HepG2 (cell line): ENCODE measurements at regions not wholly inside any gene's neighbourhood (a gene's known extent, or its start where the extent isn't known, plus 50 kb on each side); places are given as distances from the start of the nearest gene placed in this dataset.

ENCODE experiments used
- ATAC-seq: fragments of 200-7000 bp; cut with Tn5 transposase; 3 replicates; pipeline ENCODE4 v1.9.1; 2020; ENCODE audit warnings: mild to moderate bottlenecking, moderate library complexity
- BruUV-seq: library from RNA; stranded (reverse); fragments of 400-500 nt; replicated peaks from 2 replicates; lab custom pipeline; 2021; lab: Mats Ljungman, UMichigan
- CTCF ChIA-PET: fragments of 300-600 bp; formaldehyde crosslinking; extraction: SDS; loops from one replicate; lab custom pipeline; 2021; ENCODE audit warnings: low total read pairs, inconsistent platforms, low intra/inter-chr PET ratio; lab: Yijun Ruan, JAX
- POLR2A ChIA-PET: fragments of 350-600 bp; sonication (Branson Sonifier 250); formaldehyde crosslinking; loops from one replicate; lab custom pipeline; 2020; ENCODE audit warnings: antibody characterized with exemption, inconsistent platforms; lab: Yijun Ruan, JAX
- DNase-seq: peaks from one replicate; pipeline ENCODE4 v3.0.0-alpha.2; 2015; ENCODE audit warnings: low spot score
- FAIRE-seq: peaks from 3 replicates; lab custom pipeline; 2011; peaks lifted over from hg19 to GRCh38; lab: Jason Lieb, UNC
- H2AFZ ChIP-seq: one replicate; pipeline ENCODE4 v1.6.1; 2011; ENCODE audit warnings: low read length, inconsistent platforms
- H3K27ac ChIP-seq: fragments of 300-600 bp; 3 replicates; pipeline ENCODE4 v1.8.0; 2011; ENCODE audit warnings: mixed run types, mild to moderate bottlenecking, mixed read lengths, low read length, inconsistent platforms; ENCODE audit not compliant: insufficient read depth; ENCODE audit errors: extremely low read length
- H3K27me3 ChIP-seq, 2 experiments: fragments of 200-600 bp in 1 of 2; 2 replicates in 1 of 2; 3 replicates in 1 of 2; pipeline versions ENCODE4 v1.6.0 to v1.8.0; 2011; ENCODE audit warnings: low read length in 2 of 2, mild to moderate bottlenecking in 2 of 2, moderate library complexity in 2 of 2, inconsistent platforms in 1 of 2; ENCODE audit not compliant: insufficient read depth in 2 of 2, control insufficient read depth in 1 of 2
- H3K36me3 ChIP-seq, 2 experiments: fragments of 200-600 bp in 1 of 2; replicated peaks in 1 of 2; 2 replicates in 1 of 2; 3 replicates in 1 of 2; pipeline versions ENCODE4 v1.5.1 to v1.8.0; 2011; ENCODE audit warnings: low read length in 2 of 2, inconsistent platforms in 1 of 2; ENCODE audit not compliant: insufficient read depth in 2 of 2, control insufficient read depth in 1 of 2
- H3K4me1 ChIP-seq: 2 replicates; pipeline ENCODE4 v1.5.1; 2012; ENCODE audit warnings: low read length, inconsistent platforms; ENCODE audit not compliant: insufficient read depth
- H3K4me2 ChIP-seq: 2 replicates; pipeline ENCODE4 v1.6.0; 2011; ENCODE audit warnings: low read depth, low read length, inconsistent platforms
- H3K4me3 ChIP-seq, 3 experiments: fragments of 200-600 bp in 1 of 3; sonication (generic), shearing (Covaris generic) in 1 of 3; replicated peaks in 1 of 3; 2 replicates each; pipeline ENCODE4 v1.5.1; 2011 to 2016; ENCODE audit warnings: low read length in 3 of 3, inconsistent platforms in 2 of 3, low read depth in 2 of 3, mild to moderate bottlenecking in 2 of 3, control low read depth in 1 of 3, mixed read lengths in 1 of 3; ENCODE audit not compliant: insufficient read depth in 1 of 3
- H3K79me2 ChIP-seq: one replicate; pipeline ENCODE4 v1.6.1; 2011; ENCODE audit warnings: low read length, inconsistent platforms; ENCODE audit not compliant: insufficient read depth
- H3K9ac ChIP-seq: 2 replicates; pipeline ENCODE4 v1.6.0; 2011; ENCODE audit warnings: mild to moderate bottlenecking, low read depth, low read length, inconsistent platforms; ENCODE audit not compliant: insufficient read depth
- H3K9me3 ChIP-seq: 2 replicates; pipeline ENCODE4 v1.5.1; 2012; ENCODE audit warnings: mild to moderate bottlenecking, low read length
- H4K20me1 ChIP-seq: 2 replicates; pipeline ENCODE4 v1.6.0; 2011; ENCODE audit warnings: inconsistent platforms, mild to moderate bottlenecking, low read length, moderate library complexity; ENCODE audit not compliant: insufficient read depth
- MED8 ChIP-seq: sonication (generic); formaldehyde crosslinking; IDR thresholded peaks from 2 replicates; pipeline ENCODE4 v1.8.1; 2023; ENCODE audit warnings: mild to moderate bottlenecking, missing genetic modification reagents; ENCODE audit not compliant: insufficient replicate concordance
- NR3C1 ChIP-seq: sonication (generic); formaldehyde crosslinking; IDR thresholded peaks from 2 replicates; pipeline ENCODE4 v1.4.0; 2020; ENCODE audit warnings: missing genetic modification reagents
- ONECUT2 ChIP-seq: sonication (generic); formaldehyde crosslinking; IDR thresholded peaks from 2 replicates; pipeline ENCODE4 v1.4.0; 2020; ENCODE audit warnings: missing genetic modification reagents
- PHF5A ChIP-seq: IDR thresholded peaks from one replicate; pipeline ENCODE4 v1.6.1; 2018; ENCODE audit warnings: low read depth, missing genetic modification reagents; ENCODE audit not compliant: unreplicated experiment
- PTBP1 ChIP-seq: fragments of 200-400 bp; formaldehyde crosslinking; IDR thresholded peaks from 2 replicates; pipeline ENCODE4 v1.6.1; 2018; ENCODE audit warnings: low read length, low read depth; ENCODE audit not compliant: poor library complexity, severe bottlenecking
- SETDB1 ChIP-seq: sonication (generic); formaldehyde crosslinking; IDR thresholded peaks from 2 replicates; pipeline ENCODE4 v1.5.1; 2020; ENCODE audit warnings: missing genetic modification reagents, mild to moderate bottlenecking, borderline replicate concordance
- ZBTB21 ChIP-seq: sonication (generic); formaldehyde crosslinking; IDR thresholded peaks from 2 replicates; pipeline ENCODE4 v1.4.0; 2020; ENCODE audit warnings: missing genetic modification reagents
- ZNF274 ChIP-seq: sonication (generic); formaldehyde crosslinking; IDR thresholded peaks from 2 replicates; pipeline ENCODE4 v1.5.1; 2020; ENCODE audit warnings: mild to moderate bottlenecking, missing genetic modification reagents
- ZNF446 ChIP-seq: sonication (generic); formaldehyde crosslinking; IDR thresholded peaks from 2 replicates; pipeline ENCODE4 v1.5.0; 2020; ENCODE audit warnings: mild to moderate bottlenecking, missing genetic modification reagents
- ZNF484 ChIP-seq: sonication (generic); formaldehyde crosslinking; IDR thresholded peaks from 2 replicates; pipeline ENCODE4 v1.5.1; 2020; ENCODE audit warnings: mild to moderate bottlenecking, low read depth, missing genetic modification reagents, borderline replicate concordance
- ZNF543 ChIP-seq: sonication (generic); formaldehyde crosslinking; IDR thresholded peaks from 2 replicates; pipeline ENCODE4 v1.4.0; 2020; ENCODE audit warnings: mild to moderate bottlenecking, missing genetic modification reagents
- ZNF577 ChIP-seq: sonication (generic); formaldehyde crosslinking; IDR thresholded peaks from 2 replicates; pipeline ENCODE4 v1.4.0; 2020; ENCODE audit warnings: mild to moderate bottlenecking, low read depth, missing genetic modification reagents, borderline replicate concordance
- ZZZ3 ChIP-seq: sonication (generic); formaldehyde crosslinking; IDR thresholded peaks from 2 replicates; pipeline ENCODE4 v1.4.0; 2020; ENCODE audit warnings: missing genetic modification reagents, mild to moderate bottlenecking, borderline replicate concordance
- WGBS: methylation state at CpG from one replicate; pipeline ENCODE4 v1.1.6; 2017; ENCODE audit warnings: low lambda C conversion rate; 5-methylcytosine and 5-hydroxymethylcytosine counted together
- in situ Hi-C: cut with HindIII; loops from 2 replicates; pipeline ENCODE4 v1.10.0; 2017; ENCODE audit warnings: low pct_unique_long_range_greater_than_20kb; ENCODE audit not compliant: extremely low pct_ligation_motif_present
- intact Hi-C: fragments of 100-400 bp; cut with micrococcal nuclease; formaldehyde crosslinking; loops from one replicate; pipeline ENCODE4 v1.10.0; 2022; ENCODE audit not compliant: unreplicated experiment
- TF ChIP-seq, protein P1 (sequence below): sonication (generic); formaldehyde crosslinking; conservative IDR thresholded peaks from 2 replicates; pipeline ENCODE4 v1.8.0; 2022; ENCODE audit warnings: mild to moderate bottlenecking, moderate library complexity, missing genetic modification reagents
- TF ChIP-seq, protein P2 (sequence below): sonication (generic); formaldehyde crosslinking; IDR thresholded peaks from 2 replicates; pipeline ENCODE4 v1.4.0; 2020; ENCODE audit warnings: missing genetic modification reagents, borderline replicate concordance
- TF ChIP-seq, protein P3 (sequence below): sonication (generic); formaldehyde crosslinking; IDR thresholded peaks from 2 replicates; pipeline ENCODE4 v1.8.0; 2022; ENCODE audit warnings: missing genetic modification reagents, mild to moderate bottlenecking, borderline replicate concordance
- TF ChIP-seq, protein P4 (sequence below): sonication (generic); formaldehyde crosslinking; IDR thresholded peaks from 2 replicates; pipeline ENCODE4 v1.8.0; 2022; ENCODE audit warnings: missing genetic modification reagents, mild to moderate bottlenecking, moderate library complexity, borderline replicate concordance

DNA sequence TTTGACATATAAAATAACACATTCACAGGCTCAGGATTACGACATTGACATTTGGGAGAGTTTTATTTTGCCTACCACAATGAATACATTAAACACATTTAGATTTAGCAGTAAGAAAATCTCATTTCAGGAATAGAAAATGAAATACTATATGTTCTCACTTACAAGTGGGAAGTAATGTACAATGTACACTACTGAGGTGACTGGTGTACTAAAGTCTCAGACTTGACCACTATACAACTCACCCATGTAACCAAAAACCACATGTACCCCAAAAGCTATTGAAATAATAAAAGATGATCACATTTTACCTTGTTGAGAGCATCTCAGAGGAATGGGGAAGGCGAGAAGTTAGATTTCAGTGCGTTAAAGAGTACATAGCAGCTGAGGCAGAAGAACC is 1202.4 kb upstream of the SEMA6A start (continued):
- TF ChIP-seq ZNF274 (no peak), PTBP1 (no peak), MED8 (CRISPR knock-in tag) (no peak), ZNF446 (CRISPR knock-in tag) (no peak), ZZZ3 (CRISPR knock-in tag) (no peak)

DNA sequence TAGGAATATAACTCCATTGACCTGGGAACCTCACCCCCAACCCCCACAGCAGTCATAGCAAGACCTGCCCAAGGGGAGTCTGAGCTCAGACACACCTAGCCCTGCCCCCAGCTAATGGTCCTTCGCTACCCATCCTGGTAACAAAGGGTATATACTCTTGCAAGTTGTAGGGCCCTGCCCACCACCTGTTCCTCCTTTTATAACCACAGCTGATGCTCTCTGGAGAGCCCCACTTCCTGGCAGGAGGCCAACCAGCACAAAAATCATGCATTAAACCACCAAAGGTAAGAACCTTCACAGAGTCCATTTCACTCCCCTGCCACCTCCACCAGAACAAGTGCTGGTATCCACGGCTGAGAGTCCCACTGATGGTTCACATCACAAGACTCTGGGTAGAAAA is 1195.3 kb upstream of the SEMA6A start:
- BruUV-seq: no TSS peak
- Histone ChIP-seq H3K4me3 (no peak overlapping the region), H3K27me3 (no peaks in the 10 kb centered on the region), H3K9me3 (no peaks in the 10 kb centered on the region), H3K79me2 (no peaks in the 10 kb centered on the region), H3K27ac (no peak overlapping the region), H3K36me3 (no peaks in the 10 kb centered on the region), H3K4me2 (no peak overlapping the region), H3K4me1 (no peaks in the 10 kb centered on the region), H4K20me1 (no peaks in the 10 kb centered on the region), H3K9ac (no peak overlapping the region), H2AFZ (no peak overlapping the region)
- ATAC-seq (no peak), DNase-seq (no peak), FAIRE-seq (no peak)
- intact Hi-C loops: no loop called here
- 0% methylated on average over 2 of the region's 2 CpGs for WGBS
- CTCF ChIA-PET: no interaction called here
- in situ Hi-C loops: no loop called here
- POLR2A ChIA-PET: no interaction called here
- no peak for TF ChIP-seq ONECUT2
- no peak for TF ChIP-seq ZBTB21
- TF ChIP-seq PHF5A: no peak
- TF ChIP-seq ZNF543 (CRISPR knock-in tag): no peak
- TF ChIP-seq ZNF484 (CRISPR knock-in tag): no peak
- TF ChIP-seq, protein P1, sequence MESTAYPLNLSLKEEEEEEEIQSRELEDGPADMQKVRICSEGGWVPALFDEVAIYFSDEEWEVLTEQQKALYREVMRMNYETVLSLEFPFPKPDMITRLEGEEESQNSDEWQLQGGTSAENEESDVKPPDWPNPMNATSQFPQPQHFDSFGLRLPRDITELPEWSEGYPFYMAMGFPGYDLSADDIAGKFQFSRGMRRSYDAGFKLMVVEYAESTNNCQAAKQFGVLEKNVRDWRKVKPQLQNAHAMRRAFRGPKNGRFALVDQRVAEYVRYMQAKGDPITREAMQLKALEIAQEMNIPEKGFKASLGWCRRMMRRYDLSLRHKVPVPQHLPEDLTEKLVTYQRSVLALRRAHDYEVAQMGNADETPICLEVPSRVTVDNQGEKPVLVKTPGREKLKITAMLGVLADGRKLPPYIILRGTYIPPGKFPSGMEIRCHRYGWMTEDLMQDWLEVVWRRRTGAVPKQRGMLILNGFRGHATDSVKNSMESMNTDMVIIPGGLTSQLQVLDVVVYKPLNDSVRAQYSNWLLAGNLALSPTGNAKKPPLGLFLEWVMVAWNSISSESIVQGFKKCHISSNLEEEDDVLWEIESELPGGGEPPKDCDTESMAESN (CRISPR knock-in tag): no peak
- TF ChIP-seq ZNF577 (CRISPR knock-in tag): no peak
- TF ChIP-seq, protein P2, sequence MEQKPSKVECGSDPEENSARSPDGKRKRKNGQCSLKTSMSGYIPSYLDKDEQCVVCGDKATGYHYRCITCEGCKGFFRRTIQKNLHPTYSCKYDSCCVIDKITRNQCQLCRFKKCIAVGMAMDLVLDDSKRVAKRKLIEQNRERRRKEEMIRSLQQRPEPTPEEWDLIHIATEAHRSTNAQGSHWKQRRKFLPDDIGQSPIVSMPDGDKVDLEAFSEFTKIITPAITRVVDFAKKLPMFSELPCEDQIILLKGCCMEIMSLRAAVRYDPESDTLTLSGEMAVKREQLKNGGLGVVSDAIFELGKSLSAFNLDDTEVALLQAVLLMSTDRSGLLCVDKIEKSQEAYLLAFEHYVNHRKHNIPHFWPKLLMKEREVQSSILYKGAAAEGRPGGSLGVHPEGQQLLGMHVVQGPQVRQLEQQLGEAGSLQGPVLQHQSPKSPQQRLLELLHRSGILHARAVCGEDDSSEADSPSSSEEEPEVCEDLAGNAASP (CRISPR knock-in tag): no peak
- TF ChIP-seq, protein P3, sequence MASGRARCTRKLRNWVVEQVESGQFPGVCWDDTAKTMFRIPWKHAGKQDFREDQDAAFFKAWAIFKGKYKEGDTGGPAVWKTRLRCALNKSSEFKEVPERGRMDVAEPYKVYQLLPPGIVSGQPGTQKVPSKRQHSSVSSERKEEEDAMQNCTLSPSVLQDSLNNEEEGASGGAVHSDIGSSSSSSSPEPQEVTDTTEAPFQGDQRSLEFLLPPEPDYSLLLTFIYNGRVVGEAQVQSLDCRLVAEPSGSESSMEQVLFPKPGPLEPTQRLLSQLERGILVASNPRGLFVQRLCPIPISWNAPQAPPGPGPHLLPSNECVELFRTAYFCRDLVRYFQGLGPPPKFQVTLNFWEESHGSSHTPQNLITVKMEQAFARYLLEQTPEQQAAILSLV (CRISPR knock-in tag): no peak
- TF ChIP-seq NR3C1 (CRISPR knock-in tag): no peak
- TF ChIP-seq, protein P4, sequence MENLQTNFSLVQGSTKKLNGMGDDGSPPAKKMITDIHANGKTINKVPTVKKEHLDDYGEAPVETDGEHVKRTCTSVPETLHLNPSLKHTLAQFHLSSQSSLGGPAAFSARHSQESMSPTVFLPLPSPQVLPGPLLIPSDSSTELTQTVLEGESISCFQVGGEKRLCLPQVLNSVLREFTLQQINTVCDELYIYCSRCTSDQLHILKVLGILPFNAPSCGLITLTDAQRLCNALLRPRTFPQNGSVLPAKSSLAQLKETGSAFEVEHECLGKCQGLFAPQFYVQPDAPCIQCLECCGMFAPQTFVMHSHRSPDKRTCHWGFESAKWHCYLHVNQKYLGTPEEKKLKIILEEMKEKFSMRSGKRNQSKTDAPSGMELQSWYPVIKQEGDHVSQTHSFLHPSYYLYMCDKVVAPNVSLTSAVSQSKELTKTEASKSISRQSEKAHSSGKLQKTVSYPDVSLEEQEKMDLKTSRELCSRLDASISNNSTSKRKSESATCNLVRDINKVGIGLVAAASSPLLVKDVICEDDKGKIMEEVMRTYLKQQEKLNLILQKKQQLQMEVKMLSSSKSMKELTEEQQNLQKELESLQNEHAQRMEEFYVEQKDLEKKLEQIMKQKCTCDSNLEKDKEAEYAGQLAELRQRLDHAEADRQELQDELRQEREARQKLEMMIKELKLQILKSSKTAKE: no peak
- no peak for TF ChIP-seq SETDB1 (CRISPR knock-in tag)
